IgD-negative memory B cell (primary cell): ENCODE measurements at regions not wholly inside any gene's neighbourhood (a gene's known extent, or its start where the extent isn't known, plus 50 kb on each side); places are given as distances from the start of the nearest gene placed in this dataset.

Source experiments
- H3K27ac Mint-ChIP-seq, 3 donors: one replicate each; pipeline ENCODE4 v1.8.0; 2020 to 2022; ENCODE audit warnings: mild to moderate bottlenecking in 3 of 3, mixed read lengths in 3 of 3, moderate library complexity in 1 of 3
- H3K27me3 Mint-ChIP-seq: one replicate; pipeline ENCODE4 v1.8.0; 2021; ENCODE audit warnings: mixed read lengths
- H3K36me3 Mint-ChIP-seq: one replicate; pipeline ENCODE4 v1.8.0; 2020; ENCODE audit warnings: mild to moderate bottlenecking, mixed read lengths
- H3K4me1 Mint-ChIP-seq, 3 donors: one replicate each; pipeline ENCODE4 v1.8.0; 2020 to 2022; ENCODE audit warnings: mixed read lengths in 3 of 3, mild to moderate bottlenecking in 1 of 3
- H3K4me3 Mint-ChIP-seq, 4 donors: one replicate each; pipeline ENCODE4 v1.8.0; 2020 to 2022; ENCODE audit warnings: mild to moderate bottlenecking in 4 of 4, mixed read lengths in 4 of 4, moderate library complexity in 3 of 4
- H3K9me3 Mint-ChIP-seq, 3 donors: one replicate each; pipeline ENCODE4 v1.8.0; 2020 to 2021; ENCODE audit warnings: mixed read lengths in 3 of 3, mild to moderate bottlenecking in 1 of 3

DNA sequence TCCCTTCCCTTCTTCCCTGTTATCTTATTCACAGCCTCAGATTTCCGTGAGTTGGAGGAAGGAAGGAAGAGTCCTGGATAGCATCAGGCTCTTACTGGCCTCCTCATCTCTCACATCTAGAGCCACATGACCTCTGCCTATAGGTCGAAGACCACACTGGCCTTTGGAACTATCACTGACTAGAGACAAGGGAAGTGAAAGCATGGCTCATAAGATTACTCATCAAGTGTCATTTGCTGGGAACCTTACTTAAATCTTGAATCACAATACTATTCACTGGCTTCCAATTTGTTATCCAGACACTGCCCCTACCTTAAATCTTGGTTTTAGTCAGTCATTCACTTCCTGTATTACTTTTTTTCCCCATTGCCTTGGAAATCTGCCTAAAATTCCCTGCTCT is 61.6 kb upstream of the MTMR8 start:
- H3K36me3 Mint-ChIP-seq: no peaks in the 10 kb centered on the region
- no peak overlapping the region for H3K4me3 Mint-ChIP-seq
- H3K27me3 Mint-ChIP-seq: peaks cover 1% of the 10 kb centered on the region
- H3K9me3 Mint-ChIP-seq: no peaks in the 10 kb centered on the region
- H3K27ac Mint-ChIP-seq: peak overlapping the region in 1 of 3 donors; percentile 2
- peaks cover 0 to 2% (median 0%) of the 10 kb centered on the region in 3 donors for H3K4me1 Mint-ChIP-seq

DNA sequence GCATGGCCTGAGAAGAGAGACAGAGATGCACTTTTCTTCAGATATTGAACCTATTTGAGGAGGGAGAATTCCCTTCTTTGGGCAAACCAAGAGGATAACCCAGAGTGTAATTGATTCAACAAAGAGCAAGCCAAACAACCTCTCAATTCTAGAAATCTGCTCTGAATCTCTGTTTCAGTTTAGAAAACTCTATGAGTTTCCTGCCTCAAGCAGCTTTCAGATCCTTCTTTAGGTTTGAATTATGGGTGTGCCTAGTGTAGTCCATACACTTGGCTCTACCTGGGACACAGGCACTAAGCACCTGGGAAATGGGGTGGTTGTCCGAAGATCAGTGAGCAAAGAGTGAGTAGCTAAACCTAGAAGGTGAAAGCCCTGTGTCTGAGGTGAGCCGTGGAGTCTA is 52.0 kb upstream of the MTMR8 start:
- Mint-ChIP-seq H3K27me3 (no peaks in the 10 kb centered on the region), H3K9me3 (peaks cover 4 to 8% (median 5%) of the 10 kb centered on the region in 3 donors), H3K27ac (no peak overlapping the region), H3K4me1 (peaks cover 0 to 1% (median 0%) of the 10 kb centered on the region in 3 donors), H3K4me3 (no peak overlapping the region), H3K36me3 (no peaks in the 10 kb centered on the region)
